H7 (cell line): ENCODE measurements at regions not wholly inside any gene's neighbourhood (a gene's known extent, or its start where the extent isn't known, plus 50 kb on each side); places are given as distances from the start of the nearest gene placed in this dataset.
"Not testable (repeated sequence)": the region's sequence is repeated elsewhere in the genome, so short reads cannot be mapped to it uniquely, and the experiment has no call there.

Source experiments
- DNase-seq: peaks from one replicate; pipeline ENCODE4 v3.0.0; 2012
- H3K27me3 ChIP-seq: 2 replicates; pipeline ENCODE4 v1.6.0; 2011; ENCODE audit warnings: mild to moderate bottlenecking, low read length; ENCODE audit not compliant: control insufficient read depth, insufficient read depth
- H3K36me3 ChIP-seq: replicated peaks from 2 replicates; pipeline ENCODE4 v1.5.1; 2011; ENCODE audit warnings: low read length; ENCODE audit not compliant: control insufficient read depth, insufficient read depth
- H3K4me3 ChIP-seq: 2 replicates; pipeline ENCODE4 v1.5.1; 2011; ENCODE audit warnings: low read depth, mild to moderate bottlenecking, control low read depth, low read length, moderate library complexity; ENCODE audit not compliant: insufficient read depth

DNA sequence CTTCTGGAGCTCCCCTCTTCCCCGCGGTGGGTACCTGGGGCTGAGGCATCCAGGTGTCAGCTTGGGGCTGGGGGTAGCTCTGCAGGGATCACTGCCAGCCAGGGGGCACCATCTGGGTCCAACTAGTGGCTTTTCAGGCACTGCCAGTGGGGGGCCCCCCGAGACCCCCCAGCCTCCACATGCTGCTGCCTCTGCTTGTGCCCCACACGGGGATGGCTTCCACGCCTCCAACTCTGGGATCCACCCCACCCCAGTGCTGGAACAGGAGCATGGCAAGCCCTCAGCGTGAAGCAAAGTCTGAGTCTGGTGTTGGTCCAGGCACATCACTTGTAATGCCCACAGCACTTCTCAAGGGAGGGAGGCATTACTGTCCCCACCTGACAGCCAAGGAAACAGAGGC is 260.5 kb upstream of the MVB12B start:
- no peaks in the 10 kb centered on the region for H3K36me3 ChIP-seq
- no peak for DNase-seq
- H3K27me3 ChIP-seq, result no peaks in the 10 kb centered on the region
- no peak overlapping the region for H3K4me3 ChIP-seq

DNA sequence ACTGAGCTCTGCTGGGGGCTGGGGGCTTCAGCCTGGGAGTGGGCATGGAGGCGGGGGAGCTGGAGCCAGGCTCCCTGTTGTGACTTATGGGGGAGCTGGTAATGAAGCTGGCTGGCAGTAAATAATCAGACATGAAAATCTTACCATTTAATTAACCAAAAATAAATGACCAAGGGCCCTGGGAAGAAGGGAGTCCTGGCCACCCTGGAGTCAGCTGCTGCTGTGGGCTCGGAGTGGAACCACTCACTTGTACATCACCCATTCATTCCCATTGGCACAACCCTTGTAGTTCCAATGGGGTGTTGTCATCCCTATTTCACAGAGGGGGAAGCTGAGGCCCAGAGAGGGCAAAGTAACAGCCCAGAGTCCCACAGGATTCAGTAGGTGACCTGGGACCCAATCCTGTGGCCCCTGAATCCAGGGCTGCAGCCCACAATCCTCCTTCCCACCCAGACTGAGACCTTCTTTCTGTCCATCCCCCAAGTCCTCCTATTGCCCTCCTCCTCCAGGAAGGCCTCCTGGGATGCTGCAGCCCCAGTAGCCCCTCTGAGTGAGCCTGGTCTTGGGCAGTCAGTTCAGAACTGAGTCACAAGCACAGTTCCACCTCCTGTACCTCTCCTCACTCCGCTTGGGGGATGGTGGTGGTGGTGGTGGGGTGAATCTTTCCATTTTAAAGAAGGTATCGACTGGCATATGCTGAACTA is 259.4 kb upstream of the MVB12B start:
- Histone ChIP-seq H3K36me3 (no peaks in the 10 kb centered on the region), H3K4me3 (no peak overlapping the region), H3K27me3 (no peaks in the 10 kb centered on the region)
- no peak for DNase-seq

DNA sequence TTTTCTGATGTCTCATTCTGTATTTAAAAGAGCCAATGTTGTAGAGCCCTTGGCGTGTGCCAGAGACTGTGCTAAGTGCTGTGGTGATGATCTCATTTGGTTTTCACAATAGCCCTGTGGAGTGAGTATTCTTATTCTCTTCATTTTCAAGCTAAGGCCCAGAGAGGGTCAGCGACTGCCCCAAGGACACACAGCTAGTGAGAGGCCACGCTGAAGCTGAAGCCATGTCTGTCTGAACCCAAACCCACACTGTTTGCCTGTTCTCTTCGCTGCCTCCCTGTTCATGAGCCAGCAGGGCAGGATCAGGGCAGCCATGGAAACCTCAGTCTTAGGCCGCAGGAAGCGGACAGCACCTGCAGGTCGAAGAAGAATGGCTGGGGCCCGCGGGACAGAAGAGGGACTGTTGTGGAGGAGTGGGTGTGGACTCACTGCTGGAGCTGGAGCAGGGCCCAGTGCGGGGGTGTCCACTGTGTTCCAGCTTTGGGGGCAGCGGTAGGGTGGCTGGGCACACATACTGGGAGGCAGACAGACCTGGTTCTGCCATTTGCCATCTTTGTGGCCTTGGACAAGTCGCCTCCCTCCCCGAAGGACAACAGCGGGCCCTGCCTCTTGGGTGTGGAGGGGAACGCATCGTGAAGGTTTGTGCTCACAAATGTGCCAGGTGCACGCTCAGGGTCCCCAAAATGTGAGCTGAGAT is 257.9 kb upstream of the MVB12B start:
- no peaks in the 10 kb centered on the region for H3K27me3 ChIP-seq
- no peak overlapping the region for H3K4me3 ChIP-seq
- H3K36me3 ChIP-seq, result no peaks in the 10 kb centered on the region
- DNase-seq, result no peak

DNA sequence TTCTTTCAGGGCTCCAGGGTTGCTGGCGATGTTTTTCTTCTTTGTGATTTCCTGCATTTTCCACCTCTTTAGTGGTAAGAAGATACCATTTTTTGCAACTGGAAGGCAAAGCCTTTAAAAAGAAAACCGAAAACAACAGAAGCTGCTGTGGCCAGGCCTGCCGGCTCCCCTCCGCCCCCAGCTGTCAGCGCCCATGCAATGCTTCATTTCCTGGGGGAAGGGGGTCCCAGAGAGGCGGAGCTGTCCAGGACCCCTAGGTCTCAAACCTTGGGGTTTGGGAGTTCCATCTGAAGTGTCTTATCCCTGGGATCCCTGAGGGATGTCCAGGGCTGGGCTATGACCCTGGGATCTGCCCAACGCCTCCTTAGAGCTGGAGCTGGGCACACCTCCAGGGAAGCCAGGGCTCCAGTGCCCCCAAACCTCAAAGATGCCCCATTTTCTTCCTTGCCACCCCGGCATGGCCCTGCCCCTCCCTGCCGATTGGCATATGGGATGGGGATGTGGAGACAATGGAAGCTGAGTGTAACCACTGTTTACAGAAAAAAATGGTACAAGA is 257.2 kb upstream of the MVB12B start:
- DNase-seq, result peak; percentile 65
- no peaks in the 10 kb centered on the region for H3K36me3 ChIP-seq
- H3K27me3 ChIP-seq, result no peaks in the 10 kb centered on the region
- no peak overlapping the region for H3K4me3 ChIP-seq

DNA sequence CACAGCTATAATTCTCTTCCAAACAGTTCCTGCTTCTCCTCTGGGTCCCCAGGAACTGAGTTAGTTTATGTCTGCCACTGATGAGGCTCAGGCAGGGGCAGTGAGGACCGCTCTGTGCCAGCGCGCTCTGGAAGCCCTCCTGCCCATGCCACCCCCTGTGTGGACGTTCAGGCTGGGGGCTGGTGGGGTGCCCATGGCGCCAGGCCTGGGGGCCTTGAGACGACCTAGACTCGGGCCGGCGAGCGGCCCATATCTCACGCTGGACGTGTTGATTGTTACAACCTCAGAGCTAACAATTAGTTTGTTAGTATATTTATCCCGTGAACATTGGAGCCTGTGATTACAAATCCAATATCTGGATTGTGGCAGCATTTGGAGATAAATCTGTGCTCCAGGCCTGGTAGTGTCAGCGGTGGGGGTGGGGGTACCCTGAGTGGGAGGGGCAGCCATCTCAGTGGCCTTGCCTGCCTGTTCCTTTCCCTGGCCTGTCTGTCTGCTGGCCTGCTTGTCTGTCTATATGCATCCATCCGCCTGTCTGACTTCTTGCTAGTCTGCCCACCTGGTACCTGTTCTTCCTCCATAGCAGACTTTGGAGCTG is 256.5 kb upstream of the MVB12B start:
- DNase-seq, result peak; percentile 18
- Histone ChIP-seq H3K27me3 (no peaks in the 10 kb centered on the region), H3K36me3 (no peaks in the 10 kb centered on the region), H3K4me3 (no peak overlapping the region)

DNA sequence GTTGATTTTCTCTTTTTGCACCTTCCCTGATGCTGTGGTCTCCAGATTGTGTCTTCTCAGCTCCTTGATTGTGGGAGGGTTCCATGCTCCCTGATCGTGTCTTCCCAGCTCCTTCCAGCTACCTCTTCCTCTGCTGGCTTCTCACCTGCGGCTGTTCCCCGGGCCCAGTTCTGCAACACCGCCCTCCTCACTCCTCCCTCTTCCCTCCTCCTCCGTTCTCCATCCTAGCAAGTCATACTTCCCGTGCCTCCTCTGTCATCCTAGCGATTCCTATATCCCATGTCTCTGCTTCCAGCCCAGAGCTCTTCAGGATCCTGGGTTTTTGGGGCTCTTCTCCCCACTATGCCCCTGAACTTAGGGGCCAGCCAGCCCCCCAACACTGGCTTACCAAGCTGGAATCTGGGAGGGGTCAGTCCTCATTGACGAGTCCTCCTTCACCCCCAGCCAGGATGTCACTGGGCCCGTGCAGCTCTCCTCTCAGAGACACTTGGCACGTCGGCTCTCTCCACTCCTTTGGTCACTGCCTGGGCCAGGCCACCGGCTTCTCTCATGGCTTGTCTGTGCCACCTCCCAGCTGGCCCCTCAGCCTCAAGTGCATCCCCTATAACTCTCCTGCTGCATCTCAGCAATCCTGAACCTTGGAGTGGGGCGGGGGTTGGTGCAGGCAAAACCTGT is 255.4 kb upstream of the MVB12B start:
- no peak for DNase-seq
- H3K36me3 ChIP-seq, result no peaks in the 10 kb centered on the region
- no peaks in the 10 kb centered on the region for H3K27me3 ChIP-seq
- H3K4me3 ChIP-seq, result no peak overlapping the region

DNA sequence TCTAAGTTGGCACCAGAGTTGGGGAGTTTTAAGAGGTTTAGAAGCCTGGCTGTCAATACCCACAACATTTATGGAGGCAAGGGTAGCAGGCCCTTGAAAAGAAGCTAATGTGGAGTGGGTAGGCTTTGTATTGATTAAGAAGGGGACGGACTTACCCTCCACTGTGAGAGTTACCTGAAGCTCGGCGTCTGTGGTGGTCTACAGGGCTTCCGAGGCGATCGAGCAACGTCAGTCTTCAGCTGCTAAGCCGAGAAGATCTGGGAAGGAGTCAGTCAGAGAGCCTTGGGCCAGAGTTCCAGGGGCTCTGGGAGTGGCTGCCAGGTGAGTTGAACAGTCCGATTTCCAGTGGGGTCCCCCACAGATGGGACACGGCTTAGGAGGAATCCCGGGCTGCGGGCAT is 249.0 kb upstream of the MVB12B start:
- not testable (repeated sequence) for H3K4me3 ChIP-seq, H3K36me3 ChIP-seq, H3K27me3 ChIP-seq, DNase-seq

DNA sequence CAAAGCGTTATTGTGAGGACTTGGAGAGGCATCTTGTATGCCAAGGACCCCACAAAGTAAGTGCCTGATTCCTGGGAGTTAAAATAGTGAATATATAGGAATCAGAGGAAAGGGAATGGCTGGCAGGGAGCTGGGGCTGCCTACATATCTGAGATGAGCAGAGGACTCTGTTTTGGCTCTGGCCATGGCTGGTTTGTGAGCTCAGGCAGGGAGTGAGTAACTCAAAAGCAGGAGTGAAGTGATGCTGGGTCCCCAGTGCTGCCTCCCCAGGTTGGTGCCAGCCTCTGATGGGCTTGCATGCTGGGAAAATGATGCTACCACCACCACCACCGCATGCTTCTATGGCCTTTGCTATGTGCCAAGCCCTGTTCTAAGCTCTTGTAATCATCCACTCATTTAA is 246.0 kb upstream of the MVB12B start:
- H3K27me3 ChIP-seq, result no peaks in the 10 kb centered on the region
- no peaks in the 10 kb centered on the region for H3K36me3 ChIP-seq
- H3K4me3 ChIP-seq, result no peak overlapping the region
- no peak for DNase-seq

DNA sequence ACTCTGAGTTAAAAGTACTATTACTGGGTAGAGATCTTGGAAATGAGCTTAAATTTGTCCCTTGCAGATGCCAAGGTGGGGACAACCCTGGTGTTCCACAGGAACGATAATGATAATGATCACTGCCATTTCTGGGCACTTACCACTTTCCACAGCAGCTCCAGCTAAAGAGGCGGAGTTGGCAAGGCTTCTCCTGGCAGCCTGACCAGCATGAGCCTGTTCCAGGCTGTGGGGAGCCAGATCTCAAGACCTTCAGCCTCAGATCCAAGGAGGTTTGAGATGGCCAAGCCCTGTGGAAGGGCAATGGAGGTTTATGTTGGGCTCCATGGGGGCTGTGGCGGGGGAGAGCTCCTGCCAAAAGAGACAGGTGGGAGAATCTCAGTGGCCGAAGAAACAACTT is 244.9 kb upstream of the MVB12B start:
- H3K27me3 ChIP-seq, result no peaks in the 10 kb centered on the region
- H3K4me3 ChIP-seq, result no peak overlapping the region
- no peak for DNase-seq
- no peaks in the 10 kb centered on the region for H3K36me3 ChIP-seq

DNA sequence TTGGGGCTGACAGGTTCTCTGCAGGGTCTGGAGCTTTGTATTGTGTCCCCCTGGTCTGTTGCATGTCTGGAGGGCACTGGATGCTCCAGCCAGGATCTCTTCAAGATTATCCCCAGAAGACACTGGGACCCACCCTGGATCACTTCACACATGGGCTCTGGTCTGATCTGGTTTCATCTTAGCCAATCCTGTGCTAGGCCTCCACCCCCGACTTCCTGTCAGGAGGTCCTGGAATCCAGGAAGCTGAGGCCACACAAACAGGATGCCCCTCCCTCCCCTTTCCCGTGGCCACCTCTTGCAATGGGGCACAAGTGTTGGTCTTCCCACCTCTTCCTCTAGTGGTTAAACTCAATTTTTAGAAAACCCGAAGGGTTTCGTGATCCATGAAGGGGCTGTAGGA is 242.6 kb upstream of the MVB12B start:
- no peak overlapping the region for H3K4me3 ChIP-seq
- H3K36me3 ChIP-seq, result no peaks in the 10 kb centered on the region
- no peaks in the 10 kb centered on the region for H3K27me3 ChIP-seq
- no peak for DNase-seq

DNA sequence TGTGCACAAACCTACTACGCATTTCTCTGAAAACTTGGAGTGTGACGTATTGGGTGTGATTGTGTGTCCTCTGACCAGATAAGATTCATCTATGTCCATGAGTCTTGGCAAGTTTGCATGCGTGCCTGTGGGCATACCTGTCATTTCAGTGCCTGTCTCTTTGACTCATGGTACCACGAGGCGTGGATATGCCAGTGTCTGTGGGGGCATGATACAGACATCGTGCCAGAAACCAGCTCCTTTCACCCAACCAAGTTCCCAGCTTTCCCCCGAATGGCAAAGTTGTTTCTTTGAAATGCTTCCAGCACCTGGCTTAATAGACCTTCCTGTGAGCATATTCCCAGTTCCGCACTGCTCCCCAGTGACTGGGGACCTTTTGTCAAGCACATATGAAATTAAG is 241.9 kb upstream of the MVB12B start:
- DNase-seq, result no peak
- no peaks in the 10 kb centered on the region for H3K27me3 ChIP-seq
- no peaks in the 10 kb centered on the region for H3K36me3 ChIP-seq
- no peak overlapping the region for H3K4me3 ChIP-seq

DNA sequence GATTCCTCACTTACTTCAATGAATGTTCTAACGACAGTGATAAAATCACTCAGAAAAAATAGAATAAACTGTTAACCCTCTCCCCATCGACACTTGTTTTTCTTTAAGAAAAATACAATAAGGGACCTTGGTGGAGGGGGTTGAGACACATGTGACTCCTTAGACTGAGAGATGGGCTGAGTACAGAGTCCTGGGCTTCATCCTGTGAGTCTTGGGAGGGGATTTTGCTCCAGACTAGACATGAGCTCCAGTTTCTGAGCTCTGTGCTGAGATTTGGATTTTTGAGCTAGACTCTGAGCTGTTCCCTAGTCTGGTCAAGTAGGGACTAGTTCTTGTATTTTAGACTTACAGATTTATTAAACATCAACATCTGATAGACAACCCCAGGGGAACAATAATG is 241.5 kb upstream of the MVB12B start:
- DNase-seq, result no peak
- H3K4me3 ChIP-seq, result no peak overlapping the region

DNA sequence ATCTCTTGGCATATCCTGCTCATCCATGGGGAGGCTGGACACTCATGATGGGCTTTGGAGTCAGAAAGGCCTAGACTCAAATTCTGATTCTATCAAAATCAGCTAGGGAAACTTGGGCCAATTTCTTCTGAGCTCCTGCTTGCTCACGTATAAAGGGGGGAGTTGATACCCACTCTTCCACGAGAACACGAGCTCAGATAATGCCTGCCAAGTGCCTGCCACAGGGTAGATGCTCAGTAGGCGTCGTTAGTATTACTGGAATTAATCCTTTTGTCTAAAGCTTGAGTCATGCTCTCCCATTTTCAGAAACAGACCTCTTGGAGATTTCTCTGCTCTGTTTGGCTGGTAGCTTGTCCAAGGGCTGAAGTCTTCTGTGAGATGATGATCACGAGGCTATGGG is 238.3 kb upstream of the MVB12B start:
- no peak overlapping the region for H3K4me3 ChIP-seq
- no peaks in the 10 kb centered on the region for H3K36me3 ChIP-seq
- H3K27me3 ChIP-seq, result no peaks in the 10 kb centered on the region
- no peak for DNase-seq

More for the DNA sequence above, 241.5 kb upstream of the MVB12B start:
- H3K36me3 ChIP-seq, result no peaks in the 10 kb centered on the region
- no peaks in the 10 kb centered on the region for H3K27me3 ChIP-seq

DNA sequence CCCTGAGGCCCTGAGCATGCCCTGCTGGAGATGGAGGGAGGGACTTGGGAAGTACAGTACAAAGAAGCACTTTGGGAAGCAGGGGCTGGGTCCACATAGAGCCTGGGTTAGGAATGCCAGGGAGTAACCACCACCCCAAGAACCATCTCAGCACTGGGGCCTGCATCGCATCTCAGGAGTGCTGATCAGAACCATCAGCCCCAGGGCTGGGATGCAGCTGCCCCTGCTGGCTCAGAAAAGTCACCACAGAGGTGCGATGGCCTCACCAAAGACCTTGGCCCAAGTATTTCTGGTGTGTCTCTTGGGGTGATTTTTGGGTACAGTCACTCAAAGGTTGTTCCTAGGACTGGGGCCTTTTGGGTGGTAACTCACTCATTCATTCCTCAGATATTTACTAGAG is 236.8 kb upstream of the MVB12B start:
- H3K4me3 ChIP-seq, result no peak overlapping the region
- H3K27me3 ChIP-seq, result no peaks in the 10 kb centered on the region
- DNase-seq, result no peak
- H3K36me3 ChIP-seq, result no peaks in the 10 kb centered on the region

DNA sequence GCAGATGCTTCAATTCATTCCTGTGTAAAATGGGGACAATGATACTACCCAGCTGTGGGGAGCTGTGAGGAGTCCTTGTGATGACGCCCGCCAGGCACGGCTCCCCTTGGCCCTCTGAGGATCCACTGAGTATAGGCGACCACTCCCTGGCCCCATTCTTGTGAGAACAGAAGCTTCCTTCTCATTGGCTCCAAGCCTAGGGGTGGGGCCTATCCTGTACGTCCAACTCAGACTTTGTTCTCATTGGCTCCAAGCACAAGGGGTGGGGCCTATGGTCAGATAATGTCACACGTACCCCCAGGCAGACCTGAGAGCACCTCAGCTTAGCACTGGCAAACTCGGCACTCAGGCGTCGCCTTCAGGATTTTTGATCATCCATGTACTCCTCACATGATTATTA is 232.9 kb upstream of the MVB12B start:
- Histone ChIP-seq H3K36me3 (no peaks in the 10 kb centered on the region), H3K27me3 (no peaks in the 10 kb centered on the region), H3K4me3 (no peak overlapping the region)
- DNase-seq, result peak; percentile 69
